ENCODE measurements at regions not wholly inside any gene's neighbourhood (a gene's known extent, or its start where the extent isn't known, plus 50 kb on each side); places are given as distances from the start of the nearest gene placed in this dataset.

DNA sequence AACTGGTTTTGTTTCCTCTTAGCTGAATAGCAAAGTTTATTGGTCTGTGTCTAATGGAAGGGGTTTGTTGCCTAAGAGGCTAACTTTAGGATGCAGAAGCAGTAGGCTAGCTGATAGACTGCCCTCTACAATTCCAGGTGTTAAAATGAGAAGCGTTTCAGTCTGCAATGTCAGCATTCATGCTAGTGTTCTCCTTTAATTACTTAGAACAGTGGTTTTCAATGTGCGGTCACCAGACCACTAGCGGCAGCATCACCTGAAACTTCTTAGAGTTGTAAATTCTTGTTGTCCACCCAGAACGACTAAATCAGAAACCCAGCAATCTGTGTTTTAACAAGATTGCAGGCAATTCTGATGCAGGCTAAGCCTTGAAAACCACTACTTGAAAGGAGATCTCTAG, 392.9 kb downstream of the IPMK start:
- DNase-seq (ENCODE audit: low spot score), result no peak

DNA sequence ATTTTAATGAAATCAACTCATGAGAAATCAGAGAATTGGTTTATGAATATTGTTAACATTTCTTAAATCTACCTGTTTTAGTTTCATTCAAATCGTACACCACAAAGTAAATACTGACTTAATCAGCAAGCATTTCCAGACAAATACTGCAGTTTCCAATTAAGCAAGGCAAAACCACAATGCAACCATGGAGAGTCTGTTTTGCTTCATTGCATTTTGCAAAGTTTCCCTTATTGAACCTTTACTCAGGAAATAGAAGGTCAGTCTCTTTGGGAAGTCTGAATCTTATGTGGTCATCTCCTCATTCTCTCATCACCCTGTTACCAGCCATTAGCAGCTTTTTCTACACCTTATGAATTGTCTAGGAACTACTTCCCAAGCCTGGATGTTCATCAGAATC, 400.5 kb downstream of the IPMK start:
- DNase-seq (ENCODE audit: low spot score), result no peak

DNA sequence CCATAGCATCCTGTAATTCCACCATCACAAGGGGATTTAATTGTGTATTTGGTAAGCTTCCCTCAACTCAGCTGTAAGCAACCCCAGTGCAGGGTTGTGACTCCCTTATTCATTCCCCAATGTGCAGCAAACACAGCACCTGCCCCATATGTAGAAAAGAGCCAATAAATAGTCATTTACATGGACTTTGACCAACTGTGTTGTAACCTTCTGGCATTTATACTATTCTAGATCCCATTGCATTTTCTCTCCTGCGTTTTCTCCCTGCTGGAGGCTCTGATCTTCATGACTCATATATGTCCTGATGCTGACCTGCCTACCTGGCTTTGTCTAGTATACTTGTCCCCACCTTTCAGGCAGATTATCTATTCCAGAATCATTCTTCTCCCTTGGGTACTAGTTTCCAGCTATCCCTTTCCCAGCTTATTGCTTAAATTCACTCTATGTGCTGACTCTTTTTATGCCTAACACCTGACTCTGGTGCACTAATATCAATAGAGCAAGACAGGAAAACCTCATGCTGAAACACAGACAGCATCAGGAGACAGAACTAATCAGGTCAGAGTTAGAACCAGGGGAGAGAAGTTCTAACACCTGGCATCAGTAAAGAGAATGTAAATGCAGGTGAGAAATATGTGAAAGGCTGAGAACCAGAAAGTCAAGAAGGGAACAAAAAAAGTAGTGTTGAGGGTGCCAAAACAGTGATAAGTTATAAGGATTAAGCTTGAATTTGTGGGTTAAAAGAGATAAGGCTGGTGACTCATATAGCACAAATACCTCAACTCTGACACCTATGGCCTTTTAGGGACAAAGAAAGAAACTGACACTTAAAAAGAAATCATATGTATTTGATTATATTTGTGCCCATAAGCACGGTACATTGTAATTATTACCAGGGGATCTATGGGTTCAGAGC, 402.7 kb downstream of the IPMK start:
- DNase-seq (ENCODE audit: low spot score), result no peak

DNA sequence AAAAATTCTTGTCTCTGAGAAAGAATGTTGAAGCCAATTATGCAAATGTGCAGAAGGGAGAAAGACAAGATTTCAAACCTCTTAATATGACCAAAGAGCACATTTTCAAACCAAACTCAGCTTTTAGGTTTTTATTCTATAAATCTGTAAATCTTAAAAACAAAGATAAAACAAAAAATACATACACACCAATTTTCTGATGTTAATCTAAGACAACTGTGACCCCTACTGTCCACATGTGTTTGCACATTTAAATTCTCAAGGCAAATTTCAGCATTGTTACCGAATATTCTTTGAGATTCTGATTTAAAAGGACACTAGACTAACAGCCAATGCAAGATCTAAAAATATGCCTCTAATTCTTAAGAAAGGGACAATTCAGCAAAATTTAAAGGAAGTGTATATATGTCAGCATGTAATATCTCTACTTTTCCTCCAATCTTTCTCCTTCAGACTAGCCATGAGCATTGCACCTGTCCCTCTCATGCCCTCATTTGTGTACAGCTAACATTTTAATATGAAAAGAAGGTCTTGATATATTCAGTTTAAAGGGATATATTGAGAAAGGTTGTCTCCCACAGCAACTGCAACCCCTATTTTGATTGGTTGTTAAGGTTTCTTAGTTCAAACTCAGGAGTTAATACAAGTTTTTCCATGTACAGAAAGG, 417.9 kb downstream of the IPMK start:
- DNase-seq (ENCODE audit: low spot score), result no peak

DNA sequence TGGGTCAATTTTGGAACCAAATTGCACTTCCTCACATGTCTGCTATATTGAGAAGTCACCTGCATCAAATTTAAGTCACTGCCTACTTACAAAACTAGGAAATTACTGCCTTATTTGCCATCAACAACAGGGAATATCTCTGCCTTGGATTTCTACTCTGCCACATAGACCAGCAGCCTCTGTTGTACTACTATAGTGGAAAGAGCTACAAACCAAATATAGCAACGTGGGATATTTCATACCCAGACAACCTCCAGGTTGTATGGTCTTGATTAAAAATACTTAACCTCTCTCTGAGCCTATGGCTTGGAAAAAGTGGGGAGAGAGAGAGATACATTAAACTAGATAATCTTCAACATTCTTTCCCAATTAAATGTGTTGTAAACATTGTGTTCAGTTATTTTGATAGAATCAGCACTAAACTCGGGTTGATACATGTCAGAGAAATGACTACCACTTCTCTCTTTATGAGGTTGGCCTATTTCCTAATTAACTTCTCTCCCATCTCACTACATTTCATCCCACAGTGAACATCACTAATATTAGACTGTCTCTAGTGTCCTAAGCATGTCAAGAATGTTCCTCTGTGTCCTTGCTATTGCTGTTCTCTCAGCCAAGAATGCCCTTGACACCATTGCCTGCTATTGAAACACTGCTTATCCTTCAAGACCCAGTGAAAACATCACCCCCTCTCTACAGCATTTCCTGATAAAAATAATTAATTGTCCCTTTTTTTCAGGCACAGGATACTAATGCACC, 421.2 kb downstream of the IPMK start:
- DNase-seq (ENCODE audit: low spot score), result no peak

DNA sequence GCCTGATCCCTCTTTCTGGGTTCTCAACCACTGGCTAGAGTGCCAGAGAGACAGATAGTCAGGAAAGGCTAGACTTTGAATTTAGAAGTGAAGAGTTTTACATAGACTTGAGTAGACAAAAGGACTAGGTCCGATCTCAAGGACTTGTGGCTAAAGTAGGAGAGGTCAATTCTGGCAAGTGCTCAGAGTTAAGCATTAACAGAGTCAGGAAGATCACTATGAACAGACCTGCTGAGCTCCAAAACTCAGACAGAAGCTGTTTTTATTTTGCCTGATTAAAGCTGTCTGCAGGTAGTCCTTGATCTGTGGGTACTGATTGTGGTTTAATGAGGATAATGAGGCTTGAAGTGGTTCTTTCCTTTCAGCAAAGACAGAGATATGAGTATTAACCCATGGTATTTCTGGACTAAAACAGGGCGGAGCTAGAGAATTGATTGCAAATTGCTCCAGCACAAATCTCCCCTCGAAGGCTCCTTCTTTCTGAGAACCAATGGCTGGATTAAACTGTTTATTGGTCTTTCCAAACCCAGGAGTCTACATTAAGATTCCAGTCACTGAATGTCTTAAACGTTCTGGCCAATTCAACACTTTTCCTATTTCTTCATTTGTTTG, 423.2 kb downstream of the IPMK start:
- DNase-seq (ENCODE audit: low spot score), result no peak

DNA sequence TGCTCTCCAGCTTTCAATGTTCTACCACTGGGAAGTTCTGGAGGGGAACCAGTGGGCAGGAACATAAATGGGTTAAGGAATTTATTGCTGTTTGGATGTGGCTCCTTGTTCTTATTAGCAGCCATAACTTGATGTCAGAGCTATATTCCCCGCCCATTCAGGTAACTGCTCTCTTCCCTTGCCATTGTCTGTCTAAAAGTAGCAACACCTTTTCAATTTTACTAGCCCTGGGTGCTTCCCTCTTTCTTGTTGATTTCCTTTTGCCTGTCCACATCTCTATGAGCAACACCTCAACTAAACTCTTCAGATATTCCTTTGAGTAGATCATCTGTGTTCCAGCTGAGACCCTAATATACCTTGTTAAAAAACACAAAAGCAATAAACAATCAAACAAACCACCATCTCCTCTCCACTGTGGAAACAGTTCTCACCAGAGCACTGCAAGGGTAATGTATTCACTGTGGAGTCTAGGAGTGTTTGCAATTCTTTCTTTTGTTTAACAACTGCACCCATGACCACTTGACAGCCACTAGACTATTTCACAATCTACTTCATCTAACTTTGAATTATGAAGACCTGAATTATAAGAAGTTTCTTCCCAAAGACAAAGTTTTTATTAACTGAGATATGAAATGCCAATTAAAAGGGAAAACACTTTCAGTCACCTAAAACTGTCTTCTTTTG, 436.7 kb downstream of the IPMK start:
- no peak for DNase-seq (ENCODE audit: low spot score)

DNA sequence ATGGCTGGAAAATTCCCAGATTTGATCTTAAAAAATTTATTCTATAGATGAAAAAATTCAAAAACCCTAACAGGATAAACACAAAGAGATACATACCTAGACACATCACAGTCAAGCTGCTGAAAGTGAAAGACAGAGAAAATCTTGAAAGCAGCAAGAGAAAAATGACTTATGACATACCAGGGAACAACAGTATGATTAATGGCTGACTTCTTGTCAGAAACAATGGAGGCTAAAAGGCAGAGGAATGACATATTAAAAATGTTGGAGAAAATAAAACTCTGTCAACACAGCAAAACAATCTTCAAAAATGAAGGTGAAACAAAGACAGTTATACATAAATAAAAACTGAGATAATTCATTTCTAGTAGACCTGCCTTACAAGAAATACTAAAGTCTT, 442.7 kb downstream of the IPMK start:
- no peak for DNase-seq (ENCODE audit: low spot score)

DNA sequence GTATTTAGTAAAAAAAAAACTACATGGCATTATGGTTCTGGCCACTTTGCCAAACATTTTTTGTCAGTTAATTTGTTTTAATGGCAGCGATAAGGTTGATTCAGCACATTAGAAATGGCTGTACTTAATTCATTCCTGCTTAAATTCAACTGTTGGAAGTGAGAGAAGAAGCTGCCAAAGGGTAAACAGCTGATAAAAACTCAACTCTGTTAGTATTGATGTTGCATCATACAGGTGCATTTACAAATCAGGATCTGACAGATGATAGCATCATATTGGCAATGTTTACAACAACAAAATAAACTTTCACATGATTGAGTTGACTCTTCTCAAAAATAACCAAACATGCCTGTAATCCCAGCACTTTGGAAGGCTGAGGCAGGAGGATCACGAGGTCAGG, 444.3 kb downstream of the IPMK start:
- DNase-seq (ENCODE audit: low spot score), result no peak

DNA sequence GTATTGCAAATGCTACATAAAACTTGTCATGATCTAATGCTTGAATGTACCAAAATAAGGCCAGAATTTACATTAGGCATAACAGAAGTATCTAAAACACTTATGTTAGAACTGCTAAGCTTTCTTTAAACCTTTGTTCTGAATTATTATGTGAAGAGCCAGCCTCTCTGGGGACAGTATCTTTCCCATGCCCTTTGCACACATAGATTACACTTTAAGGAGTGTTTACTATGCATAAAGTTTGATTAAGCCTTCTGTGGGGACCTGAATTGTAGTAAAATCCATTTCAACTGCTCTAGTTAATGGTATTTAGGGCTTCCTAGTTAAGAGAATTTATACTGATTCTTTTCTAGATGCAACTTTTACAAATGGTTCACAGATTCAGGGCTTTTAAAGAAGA, 444.7 kb downstream of the IPMK start:
- no peak for DNase-seq (ENCODE audit: low spot score)

DNA sequence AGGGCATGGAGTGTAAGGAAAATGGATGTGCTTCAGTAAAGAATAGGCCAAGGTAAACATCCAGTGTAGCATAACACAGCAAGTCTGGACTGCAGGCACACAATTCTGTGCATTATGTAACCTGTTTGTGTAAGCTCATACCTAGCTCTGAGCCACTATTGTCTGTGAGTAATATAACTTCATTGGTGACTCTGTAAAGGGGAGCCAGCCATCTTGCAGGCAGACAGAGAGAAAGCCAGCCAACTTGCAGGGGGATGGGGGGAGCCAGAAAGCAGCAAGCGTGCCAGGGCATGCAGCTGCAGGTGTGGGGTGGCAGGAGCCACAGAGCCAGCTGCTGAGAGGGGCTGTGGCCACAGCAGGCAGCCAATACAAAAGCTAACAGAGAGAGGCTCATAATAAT, 449.2 kb downstream of the IPMK start:
- no peak for DNase-seq (ENCODE audit: low spot score)

DNA sequence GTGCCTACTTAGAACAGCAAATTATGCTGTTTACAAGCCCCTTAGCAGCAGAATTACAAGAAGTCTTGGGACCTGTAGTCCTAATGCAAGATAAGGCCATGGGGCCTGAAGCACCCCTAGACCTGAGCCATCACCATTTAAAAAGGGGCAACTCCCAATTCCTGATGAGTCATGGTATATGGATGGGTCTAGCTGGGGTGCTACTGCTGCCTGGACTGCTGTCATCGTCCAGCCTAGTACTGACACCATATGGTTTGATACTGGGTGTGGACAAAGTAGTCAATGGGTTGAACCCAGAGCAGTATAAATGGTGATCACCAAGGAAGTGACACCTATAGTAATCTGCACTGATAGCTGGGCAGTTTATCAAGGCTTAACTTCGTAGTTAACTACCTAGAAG, 450.0 kb downstream of the IPMK start:
- DNase-seq (ENCODE audit: low spot score), result no peak

DNA sequence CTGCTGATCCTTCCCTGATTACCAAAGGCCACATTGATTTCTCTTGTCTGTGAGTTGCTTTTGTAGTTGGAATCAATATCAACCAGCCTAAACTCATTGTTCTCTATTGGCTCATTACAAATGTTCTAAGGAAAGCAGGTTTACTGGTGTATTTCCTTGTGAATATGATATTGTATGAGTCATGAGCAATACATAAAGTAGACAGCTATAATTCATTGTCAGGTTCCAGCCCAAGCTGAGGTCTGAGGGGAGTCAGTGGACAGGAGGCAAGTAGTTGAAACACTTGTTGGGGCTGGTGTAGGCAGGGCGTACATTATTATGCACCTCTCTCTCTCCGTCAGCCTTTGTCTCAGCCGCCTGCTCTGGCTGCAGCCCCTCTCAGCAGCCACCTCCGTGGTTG, 451.7 kb downstream of the IPMK start:
- DNase-seq (ENCODE audit: low spot score), result no peak

DNA sequence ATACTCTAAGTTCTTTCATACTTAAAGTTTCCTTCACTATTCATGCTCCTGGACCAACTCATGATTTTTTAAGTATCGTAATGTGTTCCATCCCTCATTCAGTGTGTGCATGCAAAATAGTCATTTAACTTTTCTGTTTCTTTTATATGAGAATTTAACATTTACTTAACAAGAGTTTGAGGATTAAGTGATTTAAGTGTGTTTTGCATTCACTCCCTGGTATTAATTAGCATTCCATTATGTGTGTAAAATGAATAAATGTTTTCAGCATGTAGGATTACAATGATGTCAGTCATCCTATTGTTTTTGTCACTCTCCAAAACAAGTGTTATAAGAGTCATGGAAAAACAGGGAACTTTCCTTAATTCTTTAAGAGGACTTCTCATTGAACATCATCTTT, 457.7 kb downstream of the IPMK start:
- no peak for DNase-seq (ENCODE audit: low spot score)

DNA sequence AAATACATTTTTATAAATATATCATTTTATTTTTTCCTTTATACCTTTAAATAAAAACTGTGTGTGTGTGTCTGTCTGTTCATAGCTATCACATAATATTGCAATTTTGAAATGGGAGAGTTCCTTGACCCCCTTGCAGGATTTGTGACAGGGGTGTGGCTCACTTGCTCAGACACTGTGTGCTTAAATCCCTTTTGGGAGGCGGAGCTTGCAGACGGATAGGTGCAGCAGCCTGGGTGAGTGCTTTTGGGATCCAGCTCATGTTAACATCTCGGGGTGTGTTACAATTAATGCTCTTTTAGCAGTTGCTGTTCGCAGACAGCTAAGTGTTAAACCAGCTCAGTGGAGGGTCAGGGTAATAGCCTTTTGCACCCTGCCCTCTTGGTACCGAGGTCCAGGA, 459.8 kb downstream of the IPMK start:
- no peak for DNase-seq (ENCODE audit: low spot score)

DNA sequence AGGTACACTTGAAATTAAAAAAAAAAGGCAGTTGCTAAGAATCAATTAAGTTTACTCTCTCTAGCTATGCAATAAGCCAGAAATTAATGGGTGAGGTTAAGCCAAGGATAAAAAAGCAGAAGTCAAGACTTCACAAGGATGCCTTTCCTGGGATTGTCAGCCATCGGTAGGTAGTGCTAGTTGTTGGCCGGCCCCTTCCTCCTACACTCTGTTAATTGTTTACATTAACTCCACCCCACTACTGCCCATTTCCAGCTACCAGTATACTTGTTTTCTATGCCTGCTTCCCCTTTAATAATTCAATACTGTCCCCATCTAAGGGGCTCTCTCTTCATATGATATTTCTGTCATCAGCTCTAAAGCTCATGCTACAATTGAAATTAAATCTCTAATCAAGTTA, 461.0 kb downstream of the IPMK start:
- no peak for DNase-seq (ENCODE audit: low spot score)

DNA sequence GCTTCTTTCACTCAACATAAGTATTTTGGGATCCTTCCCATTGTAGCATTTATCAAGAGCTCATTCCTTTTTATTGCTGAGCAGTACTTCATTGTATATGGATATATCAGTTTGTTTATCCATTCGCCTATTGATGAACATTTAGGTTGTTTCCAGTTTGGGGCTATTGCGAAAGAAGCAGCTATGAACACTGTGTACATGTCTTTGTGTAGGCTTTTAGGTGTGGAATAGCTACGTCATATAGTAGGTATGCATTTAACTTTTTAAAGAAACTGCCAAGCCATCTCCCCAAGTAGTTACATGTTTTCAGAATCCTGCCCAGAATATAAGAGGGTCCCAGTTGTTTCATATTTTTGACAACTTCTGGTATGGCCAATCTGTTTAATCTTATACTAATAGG, 468.1 kb downstream of the IPMK start:
- DNase-seq (ENCODE audit: low spot score), result no peak

DNA sequence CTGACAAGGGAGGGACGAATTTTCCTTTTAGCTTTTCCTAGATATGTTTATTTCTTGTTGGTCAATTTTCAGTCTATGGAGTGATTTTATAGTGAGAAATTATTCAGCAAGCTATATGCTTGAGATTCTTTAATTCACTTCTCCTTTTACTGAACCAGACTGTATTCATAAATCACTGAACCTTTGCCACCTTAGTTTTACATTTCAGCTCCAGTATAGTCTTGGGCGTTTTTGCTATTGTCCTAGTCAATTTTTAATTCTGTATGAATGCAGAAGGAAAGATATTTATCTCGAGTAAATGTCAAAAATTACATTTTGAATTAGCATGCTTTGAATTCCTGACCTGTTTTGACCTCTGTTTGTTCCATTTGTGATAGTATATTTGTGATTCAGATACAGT, 468.9 kb downstream of the IPMK start:
- DNase-seq (ENCODE audit: low spot score), result no peak

DNA sequence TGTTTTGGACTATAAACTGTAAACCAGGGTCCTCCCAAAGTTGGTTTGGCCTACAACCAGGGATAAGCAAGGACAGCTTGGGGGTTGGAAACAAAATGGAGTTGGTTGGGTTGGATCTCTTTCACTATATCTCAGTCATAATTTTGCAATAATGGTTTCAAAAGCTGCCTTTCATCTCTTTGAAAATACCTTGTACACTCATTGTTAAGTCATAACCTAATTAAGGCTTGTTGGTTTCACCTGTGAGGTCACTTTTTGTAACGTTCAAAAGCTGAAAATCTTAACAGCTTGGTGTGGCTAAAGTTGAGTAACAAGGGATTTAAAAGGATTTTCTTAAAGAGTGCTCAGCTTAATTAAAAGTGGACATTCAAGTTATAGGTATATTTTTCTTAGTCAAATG, 476.1 kb downstream of the IPMK start:
- no peak for DNase-seq (ENCODE audit: low spot score)

DNA sequence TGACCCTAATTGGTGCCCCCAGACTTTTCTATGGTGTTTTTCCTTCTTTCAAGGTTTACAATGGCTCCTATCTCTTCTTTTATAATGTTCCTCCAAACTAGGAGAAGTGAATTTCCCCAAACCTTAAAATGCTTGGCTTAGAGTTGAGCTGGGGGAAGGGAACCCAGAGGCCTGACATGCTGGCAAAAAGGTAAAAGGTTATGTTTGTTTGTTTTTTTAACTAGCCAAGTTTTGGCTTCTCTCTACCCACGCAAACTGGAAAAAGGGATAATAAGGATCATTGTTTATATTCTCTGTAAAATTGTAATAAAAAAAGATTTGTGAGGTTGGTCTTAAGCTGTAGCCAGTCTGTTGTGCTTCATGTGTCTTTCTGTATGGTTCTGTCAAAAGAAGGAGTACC, 477.0 kb downstream of the IPMK start:
- DNase-seq (ENCODE audit: low spot score), result no peak

DNA sequence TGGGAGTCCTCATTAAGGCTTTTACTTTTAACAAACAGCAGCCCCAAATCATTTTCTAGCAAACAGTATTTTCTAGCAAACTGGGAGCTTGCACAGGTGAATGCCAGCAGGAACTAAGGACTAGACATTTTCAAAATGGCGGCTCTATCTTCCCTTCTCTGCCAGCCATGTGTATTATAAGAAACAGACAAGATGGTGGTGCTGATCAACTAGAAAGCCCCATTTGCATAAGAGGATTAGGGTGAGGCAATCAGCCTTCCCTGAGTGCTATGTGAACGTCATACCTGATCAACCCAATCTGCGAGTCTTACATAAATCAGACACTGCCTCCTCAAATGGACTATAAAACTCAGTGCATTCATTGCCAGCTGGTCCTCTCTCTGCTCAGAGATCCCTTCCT, 479.6 kb downstream of the IPMK start:
- DNase-seq (ENCODE audit: low spot score), result no peak
